GM10266 (cell line): ENCODE measurements at regions not wholly inside any gene's neighbourhood (a gene's known extent, or its start where the extent isn't known, plus 50 kb on each side); places are given as distances from the start of the nearest gene placed in this dataset.

Source experiments
- DNase-seq: peaks from one replicate; pipeline ENCODE4 v3.0.0; 2012; ENCODE audit errors: extremely low spot score
- TF ChIP-seq, protein P1 (sequence below): IDR thresholded peaks from 2 replicates; pipeline ENCODE4 v1.5.1; 2012; ENCODE audit warnings: mild to moderate bottlenecking, low read depth; ENCODE audit not compliant: control insufficient read depth, insufficient read depth; ENCODE audit errors: missing control alignments

GRCh38 chr5:66454186-66455078 is 141.8 kb upstream of the MAST4 start:
- no peak for DNase-seq
- TF ChIP-seq, protein P1, sequence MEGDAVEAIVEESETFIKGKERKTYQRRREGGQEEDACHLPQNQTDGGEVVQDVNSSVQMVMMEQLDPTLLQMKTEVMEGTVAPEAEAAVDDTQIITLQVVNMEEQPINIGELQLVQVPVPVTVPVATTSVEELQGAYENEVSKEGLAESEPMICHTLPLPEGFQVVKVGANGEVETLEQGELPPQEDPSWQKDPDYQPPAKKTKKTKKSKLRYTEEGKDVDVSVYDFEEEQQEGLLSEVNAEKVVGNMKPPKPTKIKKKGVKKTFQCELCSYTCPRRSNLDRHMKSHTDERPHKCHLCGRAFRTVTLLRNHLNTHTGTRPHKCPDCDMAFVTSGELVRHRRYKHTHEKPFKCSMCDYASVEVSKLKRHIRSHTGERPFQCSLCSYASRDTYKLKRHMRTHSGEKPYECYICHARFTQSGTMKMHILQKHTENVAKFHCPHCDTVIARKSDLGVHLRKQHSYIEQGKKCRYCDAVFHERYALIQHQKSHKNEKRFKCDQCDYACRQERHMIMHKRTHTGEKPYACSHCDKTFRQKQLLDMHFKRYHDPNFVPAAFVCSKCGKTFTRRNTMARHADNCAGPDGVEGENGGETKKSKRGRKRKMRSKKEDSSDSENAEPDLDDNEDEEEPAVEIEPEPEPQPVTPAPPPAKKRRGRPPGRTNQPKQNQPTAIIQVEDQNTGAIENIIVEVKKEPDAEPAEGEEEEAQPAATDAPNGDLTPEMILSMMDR = no peak

GRCh38 chr5:66459728-66460127 is 136.5 kb upstream of the MAST4 start:
- DNase-seq = no peak
- TF ChIP-seq, protein P1 = no peak

- TF ChIP-seq, protein P1 = no peak
- DNase-seq = no peak
These were observed 128.6 kb upstream of the MAST4 start for GRCh38 chr5:66467564-66467963.

DNA sequence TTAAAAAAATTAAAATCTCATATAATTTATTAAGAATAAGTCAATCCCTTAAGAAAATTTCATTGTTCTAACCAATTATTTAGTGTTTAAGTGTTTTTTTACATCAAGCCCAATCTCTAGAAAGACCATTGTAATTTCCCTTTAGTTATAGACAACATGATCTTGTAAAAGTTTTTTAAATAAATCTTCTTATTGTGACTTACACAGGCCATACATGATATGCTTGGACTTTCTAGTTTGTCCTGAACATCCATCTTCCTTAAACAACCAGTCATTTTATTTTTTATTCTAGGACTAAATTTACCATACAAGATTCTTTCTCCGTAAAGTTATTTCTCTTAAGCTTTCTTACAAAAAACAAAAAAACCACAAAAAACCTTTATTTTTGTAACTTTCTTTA is 126.5 kb upstream of the MAST4 start:
- TF ChIP-seq, protein P1 = no peak
- DNase-seq = no peak

DNA sequence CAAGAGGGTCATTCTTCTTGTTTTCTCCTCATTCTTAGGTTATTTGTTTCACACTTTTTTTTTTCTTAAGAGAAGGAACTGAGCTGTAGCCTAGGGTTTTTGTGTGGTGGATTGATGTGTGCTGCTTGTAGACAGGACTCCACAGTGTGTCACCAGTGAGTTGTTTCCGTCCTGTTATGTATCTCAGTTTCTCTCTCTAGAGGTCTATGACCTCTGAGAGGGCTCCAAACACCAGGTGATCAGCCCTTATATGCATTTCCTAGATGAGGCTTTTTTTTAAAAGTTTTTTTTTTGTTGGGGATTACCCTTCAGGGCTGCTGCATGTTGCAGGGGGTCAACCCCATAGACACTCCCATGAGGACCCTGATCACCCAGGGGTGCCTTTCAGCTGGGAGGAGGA is 124.2 kb upstream of the MAST4 start:
- TF ChIP-seq, protein P1 = no peak
- no peak for DNase-seq

DNA sequence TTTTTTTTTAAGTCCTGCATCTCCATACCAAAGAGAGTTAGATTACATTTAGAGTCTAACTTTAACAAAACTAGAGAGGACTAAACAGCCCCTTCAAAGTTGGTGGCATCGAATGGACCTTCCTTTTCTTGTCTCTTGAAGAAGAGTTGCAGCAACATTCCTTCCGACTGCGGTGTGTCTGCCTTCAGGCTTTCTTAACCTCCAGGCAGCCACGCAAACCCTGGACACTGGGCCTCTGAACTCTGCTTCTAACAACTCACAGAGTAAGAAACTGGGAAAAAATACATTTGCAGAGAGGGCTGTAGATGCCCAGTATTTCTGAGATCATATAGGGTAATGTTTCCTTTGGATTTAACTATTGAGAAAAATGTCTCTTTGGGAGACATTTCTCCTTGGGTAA is 120.5 kb upstream of the MAST4 start:
- TF ChIP-seq, protein P1 = no peak

DNA sequence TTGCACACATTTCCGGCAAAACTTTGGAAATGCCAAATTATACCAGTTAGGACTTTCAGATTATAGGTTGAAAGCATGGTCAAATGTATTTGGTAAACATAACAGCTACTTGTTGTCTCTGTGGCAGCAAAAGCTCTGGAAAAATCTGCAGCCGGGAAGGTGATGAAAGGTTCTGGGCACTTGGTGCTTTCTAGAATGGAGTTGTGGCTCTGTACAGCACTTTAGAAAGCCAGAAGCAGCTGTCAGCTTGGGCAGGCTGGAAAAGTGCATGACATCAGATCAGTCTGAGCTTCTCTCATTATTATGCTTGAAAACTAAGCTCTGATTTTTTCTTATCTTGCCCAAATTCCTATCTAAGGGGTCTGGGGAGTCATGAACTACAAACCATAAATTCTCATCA is 118.6 kb upstream of the MAST4 start:
- DNase-seq = no peak
- TF ChIP-seq, protein P1 = no peak

More for the DNA sequence above, 120.5 kb upstream of the MAST4 start:
- no peak for DNase-seq
